Endothelial cell of umbilical vein (primary cell): ENCODE measurements at regions not wholly inside any gene's neighbourhood (a gene's known extent, or its start where the extent isn't known, plus 50 kb on each side); places are given as distances from the start of the nearest gene placed in this dataset.
"Not testable (repeated sequence)": the region's sequence is repeated elsewhere in the genome, so short reads cannot be mapped to it uniquely, and the experiment has no call there.

ENCODE experiments used
- CTCF ChIP-seq, 2 donors: IDR thresholded peaks; 1 replicate in 1 of 2; 2 replicates in 1 of 2; pipeline ENCODE4 v1.5.1; 2011; ENCODE audit warnings: low read length in 2 of 2, mild to moderate bottlenecking in 2 of 2, moderate library complexity in 2 of 2, control low read depth in 1 of 2, inconsistent platforms in 1 of 2, low read depth in 1 of 2; ENCODE audit not compliant: insufficient read depth in 1 of 2; ENCODE audit errors: extremely low read depth in 1 of 2
- EZH2 ChIP-seq: IDR thresholded peaks from 2 replicates; pipeline ENCODE4 v1.6.1; 2012; ENCODE audit warnings: borderline replicate concordance, low read depth, mild to moderate bottlenecking, moderate library complexity, low read length, inconsistent platforms; ENCODE audit not compliant: severe bottlenecking
- JUN ChIP-seq: IDR thresholded peaks from 2 replicates; pipeline ENCODE4 v1.6.1; 2011; ENCODE audit warnings: borderline replicate concordance, low read depth; ENCODE audit not compliant: insufficient read length, insufficient read depth
- MAX ChIP-seq: IDR thresholded peaks from 2 replicates; pipeline ENCODE4 v1.6.1; 2011; ENCODE audit not compliant: insufficient read depth, insufficient read length
- MYC ChIP-seq: IDR thresholded peaks from one replicate; pipeline ENCODE4 v1.6.1; 2011; ENCODE audit warnings: mild to moderate bottlenecking, low read depth, low read length
- POLR2A ChIP-seq: IDR thresholded peaks from 2 replicates; pipeline ENCODE4 v1.6.1; 2012; ENCODE audit warnings: low read depth, mild to moderate bottlenecking, control low read depth, low read length
- POLR2AphosphoS5 ChIP-seq: IDR thresholded peaks from 2 replicates; pipeline ENCODE4 v1.6.1; 2012; ENCODE audit warnings: low read depth, mild to moderate bottlenecking, control low read depth, low read length, moderate library complexity; ENCODE audit not compliant: insufficient read depth

GRCh38 chr9:135307919-135308318 is 171.7 kb upstream of the PPP1R26 start:
- not testable (repeated sequence) for TF ChIP-seq POLR2AphosphoS5; POLR2A; CTCF (IDR thresholded peaks at IDR 0.05; ENCODE audit: extremely low read depth in 1 of 2, insufficient read depth in 1 of 2, low read depth in 1 of 2, low read length in 2 of 2); JUN; EZH2; MAX; MYC
